ENCODE measurements at regions not wholly inside any gene's neighbourhood (a gene's known extent, or its start where the extent isn't known, plus 50 kb on each side); places are given as distances from the start of the nearest gene placed in this dataset.

DNA sequence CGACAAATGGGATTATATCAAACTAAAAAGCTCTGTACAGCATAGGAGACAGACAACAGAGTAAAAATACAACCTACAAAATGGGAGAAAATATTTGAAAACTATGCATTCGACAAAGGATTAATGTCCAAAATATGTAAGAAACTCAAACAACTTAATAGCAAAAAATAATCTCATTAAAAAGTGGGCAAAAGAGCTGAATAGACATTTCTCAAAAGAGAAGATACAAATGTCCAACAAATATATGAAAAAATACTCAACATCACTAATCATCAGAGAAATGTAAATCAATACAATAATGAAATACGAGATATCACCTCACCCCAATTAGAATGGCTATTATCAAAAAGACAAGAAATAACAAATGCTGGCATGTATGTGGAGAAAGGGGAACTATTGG is 272.9 kb downstream of the KLHL13 start:
- ATAC-seq (ENCODE audit: low FRiP score in 2 of 2) = no peak
- TF ChIP-seq CTCF (IDR thresholded peaks at IDR 0.05) (no peak), POLR2A (IDR thresholded peaks at IDR 0.05) (no peak), EP300 (IDR thresholded peaks at IDR 0.05) (no peak), POLR2AphosphoS5 (IDR thresholded peaks at IDR 0.05) (no peak)

GRCh38 chrX:117840645-117841044 is 276.0 kb downstream of the KLHL13 start:
- H3K36me3 ChIP-seq = no peaks in the 10 kb centered on the region
- TF ChIP-seq CTCF (IDR thresholded peaks at IDR 0.05) = no peak
- no peak for TF ChIP-seq POLR2AphosphoS5 (IDR thresholded peaks at IDR 0.05)
- TF ChIP-seq EP300 (IDR thresholded peaks at IDR 0.05) = no peak
- TF ChIP-seq POLR2A (IDR thresholded peaks at IDR 0.05) = no peak
- WGBS, 2 donors = 73 to 78% methylated on average over 3 of the region's 3 CpGs
- no peak overlapping the region for H3K27ac ChIP-seq
- H3K4me3 ChIP-seq = no peak overlapping the region
- DNase-seq (no peak), ATAC-seq (ENCODE audit: low FRiP score in 2 of 2) (no peak)
- H3K4me1 ChIP-seq = no peaks in the 10 kb centered on the region
- no peaks in the 10 kb centered on the region for H3K9me3 ChIP-seq
- no peaks in the 10 kb centered on the region for H3K27me3 ChIP-seq

More for the DNA sequence above, 272.9 kb downstream of the KLHL13 start:
- no peaks in the 10 kb centered on the region for H3K9me3 ChIP-seq
- H3K27me3 ChIP-seq = no peaks in the 10 kb centered on the region
- no peak overlapping the region for H3K4me3 ChIP-seq
- DNase-seq = no peak
- no peaks in the 10 kb centered on the region for H3K4me1 ChIP-seq
- no peak overlapping the region for H3K27ac ChIP-seq
- no peaks in the 10 kb centered on the region for H3K36me3 ChIP-seq
- 58 to 70% methylated on average over 3 of the region's 3 CpGs for WGBS, 2 donors

- Histone ChIP-seq H3K27me3 (no peaks in the 10 kb centered on the region), H3K4me3 (no peak overlapping the region), H3K36me3 (no peaks in the 10 kb centered on the region), H3K4me1 (no peaks in the 10 kb centered on the region), H3K9me3 (no peaks in the 10 kb centered on the region), H3K27ac (no peak overlapping the region)
- WGBS, 2 donors = 64 to 75% methylated on average over 1 of the region's 1 CpG
- ATAC-seq (ENCODE audit: low FRiP score in 2 of 2) (no peak), DNase-seq (no peak)
- TF ChIP-seq CTCF (IDR thresholded peaks at IDR 0.05) (no peak), EP300 (IDR thresholded peaks at IDR 0.05) (no peak), POLR2AphosphoS5 (IDR thresholded peaks at IDR 0.05) (no peak), POLR2A (IDR thresholded peaks at IDR 0.05) (no peak)
Observed at GRCh38 chrX:117839544-117839943, 277.1 kb downstream of the KLHL13 start.

DNA sequence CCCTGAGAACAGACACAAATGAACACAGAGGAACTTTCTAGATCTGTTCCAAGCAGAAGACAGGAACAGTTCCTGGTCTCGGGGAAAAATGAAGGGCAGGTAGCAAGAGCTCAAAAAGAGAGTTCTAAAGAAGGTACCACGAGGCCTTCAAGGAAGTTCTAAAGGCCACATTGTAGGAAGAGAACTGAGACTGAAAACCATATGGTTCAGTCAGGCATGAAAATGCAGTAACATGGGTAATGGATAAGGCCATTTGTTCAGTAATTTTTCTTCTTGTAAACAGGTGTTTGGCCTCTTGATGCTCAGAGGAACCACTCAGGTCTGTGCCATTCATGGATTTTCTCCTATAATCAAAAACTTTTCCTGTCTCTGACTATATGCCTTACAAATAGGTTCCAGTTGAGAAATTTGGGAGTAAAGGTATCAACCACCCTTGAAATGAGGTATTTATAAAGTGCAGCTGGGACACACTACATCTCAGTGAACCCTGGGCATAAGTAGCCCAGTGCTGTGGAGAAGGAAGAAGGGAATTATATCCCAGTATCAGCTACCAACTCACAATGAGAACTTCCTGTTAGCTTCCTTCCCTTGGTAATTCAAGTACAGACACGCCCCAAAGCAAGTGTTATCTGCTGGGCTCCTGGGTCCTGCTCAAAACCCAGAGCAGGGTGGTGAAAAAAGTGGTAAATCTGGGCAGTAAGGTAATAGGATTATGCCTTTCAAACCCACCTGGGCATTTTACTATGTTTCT is 277.9 kb downstream of the KLHL13 start:
- 51 to 54% methylated on average over 3 of the region's 3 CpGs for WGBS, 2 donors
- TF ChIP-seq EP300 (IDR thresholded peaks at IDR 0.05) (no peak), POLR2AphosphoS5 (IDR thresholded peaks at IDR 0.05) (no peak), POLR2A (IDR thresholded peaks at IDR 0.05) (no peak), CTCF (IDR thresholded peaks at IDR 0.05) (no peak)
- Histone ChIP-seq H3K4me3 (no peak overlapping the region), H3K4me1 (no peaks in the 10 kb centered on the region), H3K27ac (no peak overlapping the region), H3K9me3 (no peaks in the 10 kb centered on the region), H3K27me3 (no peaks in the 10 kb centered on the region), H3K36me3 (no peaks in the 10 kb centered on the region)
- ATAC-seq (ENCODE audit: low FRiP score in 2 of 2) = no peak
- no peak for DNase-seq

DNA sequence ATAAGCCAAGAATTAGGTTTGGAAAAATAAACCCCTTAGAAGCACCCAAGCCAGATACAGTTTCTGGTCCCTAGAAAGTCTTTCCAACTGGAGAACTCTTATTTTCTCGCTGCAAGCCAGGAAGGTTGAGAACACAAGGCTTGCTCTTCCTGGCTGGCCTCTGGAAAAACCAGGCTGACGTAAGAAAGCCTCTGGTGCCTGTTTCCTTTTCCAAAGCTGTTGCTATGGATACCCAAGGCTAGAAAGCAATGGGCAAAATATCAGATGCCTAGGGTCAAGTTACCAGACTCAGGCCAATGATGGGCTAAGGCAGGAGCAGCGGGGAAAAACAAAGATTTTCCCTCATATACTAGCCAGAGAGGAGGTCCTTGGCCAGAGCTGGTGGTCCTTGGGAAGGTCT is 281.6 kb downstream of the KLHL13 start:
- DNase-seq (no peak), ATAC-seq (ENCODE audit: low FRiP score in 2 of 2) (no peak)
- peaks cover 0 to 6% (median 0%) of the 10 kb centered on the region in 4 donors for H3K9me3 ChIP-seq
- no peaks in the 10 kb centered on the region for H3K4me1 ChIP-seq
- no peak overlapping the region for H3K4me3 ChIP-seq
- WGBS, 2 donors = 0 to 44% methylated on average over 1 to 3 of the region's 3 CpGs
- no peaks in the 10 kb centered on the region for H3K36me3 ChIP-seq
- TF ChIP-seq POLR2A (IDR thresholded peaks at IDR 0.05) = no peak
- TF ChIP-seq POLR2AphosphoS5 (IDR thresholded peaks at IDR 0.05) = no peak
- no peak for TF ChIP-seq EP300 (IDR thresholded peaks at IDR 0.05)
- TF ChIP-seq CTCF (IDR thresholded peaks at IDR 0.05) = no peak
- H3K27ac ChIP-seq = no peak overlapping the region
- H3K27me3 ChIP-seq = no peaks in the 10 kb centered on the region

All from upper lobe of left lung (tissue), 6 donors.